ENCODE measurements at regions not wholly inside any gene's neighbourhood (a gene's known extent, or its start where the extent isn't known, plus 50 kb on each side); places are given as distances from the start of the nearest gene placed in this dataset.
"Not testable (repeated sequence)": the region's sequence is repeated elsewhere in the genome, so short reads cannot be mapped to it uniquely, and the experiment has no call there.

GRCh38 chr3:110620118-110620517 lies 451.5 kb upstream of the NECTIN3 start:
- DNase-seq (ENCODE audit: insufficient read length, low spot score) (no peak), FAIRE-seq (no peak)
- TF ChIP-seq POLR2A (IDR thresholded peaks at IDR 0.05; ENCODE audit: low read depth, low read length), result no peak

GRCh38 chr3:110623571-110623970 lies 448.0 kb upstream of the NECTIN3 start:
- TF ChIP-seq POLR2A (IDR thresholded peaks at IDR 0.05; ENCODE audit: low read depth, low read length), result no peak
- FAIRE-seq (no peak), DNase-seq (ENCODE audit: insufficient read length, low spot score) (no peak)

DNA sequence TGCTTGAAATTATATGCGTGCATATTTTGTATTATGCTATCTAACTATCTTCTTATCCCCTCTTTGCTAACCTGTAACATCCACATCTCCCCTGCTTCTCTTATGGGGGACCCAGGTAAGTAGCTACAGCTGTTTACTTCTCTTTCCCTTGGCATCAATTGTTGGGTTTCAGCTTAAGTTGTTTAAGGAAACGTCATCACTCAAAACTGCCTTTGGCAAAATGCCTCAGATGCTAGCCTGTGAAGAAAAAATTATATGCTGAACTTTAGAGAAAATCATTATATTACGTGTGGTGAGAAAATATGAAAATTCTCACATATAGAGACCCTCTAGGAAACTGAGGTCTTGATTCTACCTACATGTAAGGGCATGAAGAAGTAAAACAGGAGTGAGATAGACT lies 447.0 kb upstream of the NECTIN3 start:
- FAIRE-seq, result no peak
- no peak for TF ChIP-seq POLR2A (IDR thresholded peaks at IDR 0.05; ENCODE audit: low read depth, low read length)
- no peak for DNase-seq (ENCODE audit: insufficient read length, low spot score)

DNA sequence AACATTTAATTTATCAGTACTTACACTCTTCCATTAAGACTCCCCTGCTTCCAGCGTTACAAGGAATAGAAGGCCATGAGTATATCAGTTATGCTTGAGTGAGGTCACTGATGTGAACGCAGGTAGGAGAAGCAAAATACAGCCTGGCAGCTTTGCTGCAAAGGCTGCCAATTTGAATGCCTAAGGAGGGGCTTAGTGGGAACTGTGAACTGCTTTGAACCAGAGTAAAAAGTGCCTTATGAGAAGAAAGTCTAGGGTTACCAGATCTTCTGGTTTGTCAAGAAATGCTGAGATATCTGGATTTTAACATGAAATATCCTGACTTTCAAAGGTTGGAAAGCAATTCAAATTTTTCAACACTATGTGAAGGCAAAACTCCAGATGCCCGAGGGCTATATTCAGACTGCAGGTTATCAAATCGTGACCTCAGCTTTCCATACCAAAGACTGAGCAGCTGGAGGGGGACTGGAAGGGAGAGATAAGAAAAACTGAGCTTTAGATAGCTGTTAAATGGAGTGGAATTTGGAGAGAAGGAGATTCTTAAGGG lies 446.3 kb upstream of the NECTIN3 start:
- FAIRE-seq, result no peak
- TF ChIP-seq POLR2A (IDR thresholded peaks at IDR 0.05; ENCODE audit: low read depth, low read length), result no peak
- no peak for DNase-seq (ENCODE audit: insufficient read length, low spot score)

GRCh38 chr3:110626652-110627111 lies 444.9 kb upstream of the NECTIN3 start:
- not testable (repeated sequence) for DNase-seq (ENCODE audit: insufficient read length, low spot score); FAIRE-seq

DNA sequence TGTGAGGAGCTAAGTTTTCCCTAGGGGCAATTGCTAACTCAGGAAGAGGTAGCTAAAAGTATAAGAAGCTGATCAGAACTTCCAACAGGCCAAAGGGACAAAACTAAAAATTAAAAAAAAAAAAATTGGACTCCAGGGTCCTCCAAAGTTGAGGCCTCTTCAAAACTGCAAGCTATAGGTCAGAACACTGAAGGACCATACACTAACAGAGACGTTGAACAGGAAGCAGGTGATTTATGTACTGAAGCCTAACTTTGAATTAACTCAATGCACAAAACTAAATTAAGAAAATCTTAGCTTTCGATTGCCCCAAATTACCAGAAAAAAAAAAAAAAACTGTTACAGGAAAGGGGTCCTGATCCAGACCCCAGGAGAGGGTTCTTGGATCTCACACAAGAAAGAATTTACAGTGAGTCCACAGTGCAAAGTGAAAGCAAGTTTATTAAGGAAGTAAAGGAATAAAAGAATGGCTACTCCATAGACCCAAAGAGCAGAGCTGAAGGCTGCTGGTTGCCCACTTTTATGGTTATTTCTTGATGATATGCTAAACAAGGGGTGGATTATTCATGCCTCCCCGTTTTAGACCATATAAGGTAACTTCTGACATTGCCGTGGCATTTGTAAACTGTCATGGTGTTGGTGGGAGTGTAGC lies 442.8 kb upstream of the NECTIN3 start:
- no peak for FAIRE-seq
- TF ChIP-seq POLR2A (IDR thresholded peaks at IDR 0.05; ENCODE audit: low read depth, low read length), result no peak

GRCh38 chr3:110629917-110630316 lies 441.7 kb upstream of the NECTIN3 start:
- no peak for FAIRE-seq
- DNase-seq (ENCODE audit: insufficient read length, low spot score), result no peak
- no peak for TF ChIP-seq POLR2A (IDR thresholded peaks at IDR 0.05; ENCODE audit: low read depth, low read length)

More for the DNA sequence above, 442.8 kb upstream of the NECTIN3 start:
- no peak for DNase-seq (ENCODE audit: insufficient read length, low spot score)

DNA sequence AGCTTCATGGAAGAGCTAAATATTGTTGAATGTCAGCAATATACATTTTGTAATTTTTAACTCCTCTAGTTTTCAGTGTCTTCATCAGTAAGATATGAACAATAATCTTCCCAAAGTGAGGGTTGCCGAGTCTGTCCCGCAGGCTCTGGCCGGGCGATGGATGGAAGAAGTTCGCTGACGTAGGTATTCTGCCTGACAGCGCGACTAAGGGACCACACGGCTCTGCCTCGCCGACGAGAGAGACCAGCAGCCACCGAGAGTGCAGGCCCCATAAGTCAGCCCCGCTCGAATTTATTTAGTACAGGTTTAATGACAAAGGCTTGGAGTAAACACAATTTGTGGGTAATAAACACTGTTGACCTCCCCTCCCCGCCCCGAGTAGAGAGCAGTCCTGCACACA lies 427.4 kb upstream of the NECTIN3 start:
- no peak for FAIRE-seq
- no peak for DNase-seq (ENCODE audit: insufficient read length, low spot score)
- no peak for TF ChIP-seq POLR2A (IDR thresholded peaks at IDR 0.05; ENCODE audit: low read depth, low read length)

DNA sequence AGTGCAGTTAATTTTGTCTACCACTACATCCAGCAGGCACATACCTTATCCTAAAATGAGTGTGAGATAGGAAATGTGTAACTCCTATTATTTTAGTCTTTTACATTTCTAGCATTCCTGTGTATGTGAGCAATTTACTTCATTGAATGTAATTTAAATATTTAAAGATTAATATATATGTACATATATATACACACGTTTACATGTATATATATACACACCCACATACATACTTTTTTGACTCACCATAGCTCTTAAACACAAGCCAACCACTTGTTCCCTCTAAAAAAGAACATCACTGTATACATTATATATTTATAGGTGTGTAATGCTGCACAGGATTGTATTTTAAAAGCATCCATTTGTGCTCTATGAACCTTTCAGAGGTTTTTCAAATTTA lies 425.6 kb upstream of the NECTIN3 start:
- FAIRE-seq, result no peak
- no peak for DNase-seq (ENCODE audit: insufficient read length, low spot score)
- TF ChIP-seq POLR2A (IDR thresholded peaks at IDR 0.05; ENCODE audit: low read depth, low read length), result no peak

GRCh38 chr3:110646496-110646895 lies 425.1 kb upstream of the NECTIN3 start:
- DNase-seq (ENCODE audit: insufficient read length, low spot score) (no peak), FAIRE-seq (no peak)
- no peak for TF ChIP-seq POLR2A (IDR thresholded peaks at IDR 0.05; ENCODE audit: low read depth, low read length)

DNA sequence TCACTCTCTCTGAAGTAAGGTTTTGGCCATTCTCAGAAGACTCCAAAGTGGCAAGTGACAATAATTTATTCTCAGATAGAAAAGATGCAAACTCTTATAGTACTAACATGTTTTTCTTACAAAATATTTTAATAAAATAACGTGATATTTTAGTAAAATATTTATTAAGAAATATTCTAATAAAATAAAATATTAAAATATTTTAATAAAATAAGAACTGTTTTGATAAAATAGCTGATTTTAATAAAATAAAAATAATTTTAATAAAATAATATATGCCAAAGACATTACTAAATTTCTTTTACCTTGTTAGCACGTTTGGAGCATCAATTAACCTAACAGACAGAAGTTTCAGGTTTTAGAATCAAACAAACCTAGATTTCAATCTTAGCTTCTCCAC lies 424.0 kb upstream of the NECTIN3 start:
- TF ChIP-seq POLR2A (IDR thresholded peaks at IDR 0.05; ENCODE audit: low read depth, low read length), result no peak
- no peak for FAIRE-seq
- DNase-seq (ENCODE audit: insufficient read length, low spot score), result no peak

DNA sequence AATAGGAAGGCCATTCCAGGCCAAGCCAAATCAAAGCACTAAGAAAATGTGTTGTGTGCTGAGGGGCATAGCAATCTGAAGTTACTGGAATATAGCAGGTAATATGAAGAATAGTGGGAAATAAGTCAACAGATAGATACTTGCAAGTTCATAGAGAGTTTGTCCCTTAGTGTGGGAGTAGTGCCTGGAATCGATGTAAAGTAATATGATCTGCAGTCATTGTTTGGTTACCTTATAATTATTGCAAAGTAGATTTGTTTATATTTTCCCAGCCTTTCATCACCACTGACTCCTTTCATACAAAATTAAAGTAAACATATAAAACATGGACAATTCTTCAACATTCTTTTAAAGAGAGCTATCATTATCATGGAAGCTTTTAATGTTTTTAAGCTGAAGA lies 420.9 kb upstream of the NECTIN3 start:
- no peak for TF ChIP-seq POLR2A (IDR thresholded peaks at IDR 0.05; ENCODE audit: low read depth, low read length)
- FAIRE-seq, result no peak
- DNase-seq (ENCODE audit: insufficient read length, low spot score), result no peak

DNA sequence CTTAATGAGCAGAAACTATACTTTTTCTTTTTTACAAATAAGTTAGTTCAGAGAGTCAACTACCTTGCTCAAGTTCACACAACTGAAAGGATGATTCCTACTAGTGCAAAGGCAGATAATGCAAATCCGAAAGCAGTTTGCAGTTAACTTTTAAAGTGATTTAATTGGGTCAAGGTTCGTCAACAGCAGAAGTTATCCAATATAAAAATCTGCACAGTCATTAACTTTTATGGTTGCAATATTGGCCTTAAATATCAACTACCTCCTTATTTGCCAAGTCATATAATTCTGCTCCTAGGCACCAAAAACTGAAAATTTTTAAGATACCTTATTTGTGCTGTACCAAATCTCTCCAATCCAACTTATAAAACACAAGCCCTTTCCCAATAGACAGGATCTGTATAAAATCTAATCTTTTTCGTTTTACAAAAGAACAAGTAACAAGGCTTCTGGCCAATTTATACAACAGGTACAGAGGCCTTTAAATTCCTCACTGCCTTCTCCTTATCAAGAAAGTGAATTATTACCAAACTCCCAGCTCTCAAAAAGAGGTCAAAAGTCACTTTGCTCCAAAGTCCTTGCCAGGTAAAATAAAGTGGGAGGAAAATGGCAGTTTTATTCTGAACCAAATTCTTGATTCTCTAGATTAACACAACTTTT lies 416.6 kb upstream of the NECTIN3 start:
- no peak for FAIRE-seq
- no peak for DNase-seq (ENCODE audit: insufficient read length, low spot score)
- no peak for TF ChIP-seq POLR2A (IDR thresholded peaks at IDR 0.05; ENCODE audit: low read depth, low read length)

DNA sequence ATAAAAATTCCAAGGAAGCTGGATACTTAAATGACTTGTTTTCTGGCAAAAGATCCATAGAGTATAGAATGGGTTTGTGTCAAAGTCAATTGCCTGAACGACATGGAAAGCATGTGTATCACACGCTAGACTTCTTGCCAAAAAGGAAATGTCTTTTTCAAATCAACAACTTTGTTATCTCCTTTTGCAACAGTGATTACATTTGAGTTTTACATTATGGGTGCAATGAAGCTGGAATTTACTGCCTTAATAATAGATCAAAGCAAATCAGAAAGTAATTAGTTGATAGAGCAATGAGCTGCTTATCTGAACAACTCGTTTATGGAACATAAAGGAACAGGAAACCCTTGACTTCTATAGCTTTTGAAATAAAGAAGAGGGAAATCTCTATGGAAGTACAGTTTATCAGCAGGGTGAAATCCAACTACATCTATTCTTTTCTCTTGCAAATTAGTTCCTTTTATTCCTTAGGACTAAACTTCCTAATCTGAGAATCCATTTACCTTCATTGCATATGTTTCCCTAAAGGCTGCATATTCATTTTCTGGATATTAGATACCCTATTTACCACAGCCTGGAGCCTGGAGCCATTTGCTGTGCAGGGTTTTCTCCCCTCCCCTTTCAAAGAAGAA lies 415.1 kb upstream of the NECTIN3 start:
- no peak for TF ChIP-seq POLR2A (IDR thresholded peaks at IDR 0.05; ENCODE audit: low read depth, low read length)
- no peak for DNase-seq (ENCODE audit: insufficient read length, low spot score)
- FAIRE-seq, result no peak

DNA sequence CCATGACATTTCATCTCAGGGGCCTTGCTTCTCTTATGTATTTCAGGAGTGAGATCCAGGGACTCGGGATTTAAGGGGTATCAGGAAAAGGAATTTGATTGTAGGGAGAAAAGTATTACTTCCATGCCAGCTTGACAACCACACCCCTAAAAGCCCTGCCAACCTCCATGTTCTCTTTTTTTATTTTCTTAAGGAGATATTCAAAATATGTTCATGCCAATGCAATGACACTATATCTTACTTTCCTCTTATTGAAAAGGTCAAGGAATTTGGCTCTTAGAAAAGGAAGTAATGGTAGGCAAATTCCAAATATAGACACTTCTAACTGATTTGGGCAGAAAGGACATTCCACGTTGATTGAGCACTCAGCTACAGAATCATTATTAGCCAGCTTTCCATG lies 407.5 kb upstream of the NECTIN3 start:
- no peak for FAIRE-seq
- TF ChIP-seq POLR2A (IDR thresholded peaks at IDR 0.05; ENCODE audit: low read depth, low read length), result no peak

More for the DNA sequence above, 407.5 kb upstream of the NECTIN3 start:
- DNase-seq (ENCODE audit: insufficient read length, low spot score), result no peak

Data from H54 (cell line).